Kidney (tissue), 13 donors: ENCODE measurements at regions not wholly inside any gene's neighbourhood (a gene's known extent, or its start where the extent isn't known, plus 50 kb on each side); places are given as distances from the start of the nearest gene placed in this dataset.

Experiments used
- DNase-seq, 5 donors: peaks; one replicate each; pipeline ENCODE4 v3.0.0-alpha.2; 2013 to 2020
- FAIRE-seq: peaks from 2 replicates; lab custom pipeline; 2012; peaks lifted over from hg19 to GRCh38; lab: Jason Lieb, UNC
- H3K27ac ChIP-seq, 2 donors: one replicate each; pipeline ENCODE4 v1.7.0; 2013; ENCODE audit warnings: low read depth in 2 of 2, low read length in 2 of 2, inconsistent platforms in 1 of 2
- H3K27me3 ChIP-seq: one replicate; pipeline ENCODE4 v1.7.1; 2013; ENCODE audit warnings: low read length, inconsistent platforms; ENCODE audit not compliant: control insufficient read depth, insufficient read depth
- H3K36me3 ChIP-seq, 3 donors: one replicate each; pipeline versions ENCODE4 v1.7.0 to v1.7.1; 2013; ENCODE audit warnings: low read length in 3 of 3, control low read depth in 1 of 3, inconsistent platforms in 1 of 3; ENCODE audit not compliant: insufficient read depth in 3 of 3, control insufficient read depth in 2 of 3
- H3K4me1 ChIP-seq, 3 donors: one replicate each; pipeline versions ENCODE4 v1.7.0 to v1.7.1; 2013; ENCODE audit warnings: low read length in 3 of 3, inconsistent platforms in 1 of 3, low read depth in 1 of 3; ENCODE audit not compliant: control insufficient read depth in 2 of 3, insufficient read depth in 2 of 3
- H3K4me3 ChIP-seq, 3 donors: one replicate each; pipeline versions ENCODE4 v1.7.0 to v1.8.1; 2013; ENCODE audit warnings: low read length in 3 of 3, control low read depth in 1 of 3, inconsistent platforms in 1 of 3
- H3K9ac ChIP-seq, 3 donors: one replicate each; pipeline versions ENCODE4 v1.7.0 to v1.7.1; 2013; ENCODE audit warnings: low read length in 3 of 3, control low read depth in 1 of 3, inconsistent platforms in 1 of 3
- H3K9me3 ChIP-seq, 3 donors: one replicate each; pipeline versions ENCODE4 v1.7.0 to v1.7.1; 2013; ENCODE audit warnings: low read length in 3 of 3, control low read depth in 1 of 3, inconsistent platforms in 1 of 3; ENCODE audit not compliant: control insufficient read depth in 2 of 3, insufficient read depth in 1 of 3
- CTCF ChIP-seq: IDR thresholded peaks from 3 replicates; pipeline ENCODE4 v1.5.1; 2012; ENCODE audit warnings: mild to moderate bottlenecking, moderate library complexity, borderline replicate concordance; ENCODE audit not compliant: insufficient read depth; ENCODE audit errors: extremely low read depth
- intact Hi-C: fragments of 100-400 bp; cut with DNase I; formaldehyde crosslinking; loops from one replicate; pipeline ENCODE4 v1.11.1; 2022
- donor health status: control.
- donor health status: control.
- donor health status: control.
- donor health status: control.
- donor health status: control.
- donor health status: DM: yes; HTN: yes; CAD: no.
- donor health status: Normal renal cell carcinoma (clear cell type).

- no peak for TF ChIP-seq CTCF
- no peaks in the 10 kb centered on the region for H3K36me3 ChIP-seq
- intact Hi-C loops = no loop called here
- H3K9me3 ChIP-seq = peaks cover 0 to 7% (median 0%) of the 10 kb centered on the region in 3 donors
- FAIRE-seq (no peak), DNase-seq (no peak)
- H3K4me3 ChIP-seq = no peak overlapping the region
- H3K4me1 ChIP-seq = no peaks in the 10 kb centered on the region
- H3K27me3 ChIP-seq = no peaks in the 10 kb centered on the region
- H3K9ac ChIP-seq = no peak overlapping the region
- no peak overlapping the region for H3K27ac ChIP-seq
Measured at GRCh38 chr2:200131307-200131706, 175.2 kb upstream of the SPATS2L start.

GRCh38 chr2:200135082-200135481 lies 171.4 kb upstream of the SPATS2L start:
- DNase-seq (no peak), FAIRE-seq (no peak)
- Histone ChIP-seq H3K36me3 (no peaks in the 10 kb centered on the region), H3K9ac (no peak overlapping the region), H3K4me3 (no peak overlapping the region), H3K4me1 (no peaks in the 10 kb centered on the region), H3K27me3 (no peaks in the 10 kb centered on the region), H3K27ac (no peak overlapping the region), H3K9me3 (peaks cover 0 to 7% (median 0%) of the 10 kb centered on the region in 3 donors)
- intact Hi-C loops = no loop called here
- TF ChIP-seq CTCF = no peak

- DNase-seq = no peak
- H3K4me3 ChIP-seq = no peak overlapping the region
- H3K9ac ChIP-seq = no peak overlapping the region
- no peaks in the 10 kb centered on the region for H3K36me3 ChIP-seq
- peaks cover 0 to 7% (median 0%) of the 10 kb centered on the region in 3 donors for H3K9me3 ChIP-seq
- H3K4me1 ChIP-seq = no peaks in the 10 kb centered on the region
- H3K27ac ChIP-seq = no peak overlapping the region
- no peak for TF ChIP-seq CTCF
- intact Hi-C loops = no loop called here
- no peak for FAIRE-seq
- no peaks in the 10 kb centered on the region for H3K27me3 ChIP-seq
Measured at GRCh38 chr2:200136655-200137054, 169.8 kb upstream of the SPATS2L start.

DNA sequence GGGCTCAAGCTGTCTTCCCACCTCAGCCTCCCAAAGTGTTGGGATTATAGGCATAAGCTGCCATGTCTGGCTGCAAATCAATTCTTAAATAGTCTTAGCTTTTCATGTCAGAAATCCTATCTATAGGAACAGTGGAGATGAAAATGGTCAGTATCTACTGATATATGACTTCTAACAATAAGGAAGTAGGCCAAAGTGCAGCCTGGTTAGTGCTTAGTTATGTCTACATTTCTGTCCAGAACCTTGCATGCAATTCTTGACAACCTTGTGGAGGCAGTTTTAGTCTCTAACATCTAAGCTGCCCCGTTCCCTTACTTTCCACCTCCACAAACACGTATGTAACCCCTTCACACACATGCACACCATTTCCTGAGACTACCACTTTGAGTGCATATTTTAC lies 169.2 kb upstream of the SPATS2L start:
- peaks cover 0 to 7% (median 0%) of the 10 kb centered on the region in 3 donors for H3K9me3 ChIP-seq
- FAIRE-seq = no peak
- no peak for DNase-seq
- no peak for TF ChIP-seq CTCF
- no peak overlapping the region for H3K9ac ChIP-seq
- no peaks in the 10 kb centered on the region for H3K27me3 ChIP-seq
- intact Hi-C loops = no loop called here
- no peaks in the 10 kb centered on the region for H3K4me1 ChIP-seq
- H3K27ac ChIP-seq = no peak overlapping the region
- H3K36me3 ChIP-seq = no peaks in the 10 kb centered on the region
- H3K4me3 ChIP-seq = no peak overlapping the region
